ENCODE measurements at regions not wholly inside any gene's neighbourhood (a gene's known extent, or its start where the extent isn't known, plus 50 kb on each side); places are given as distances from the start of the nearest gene placed in this dataset.

- TF ChIP-seq STAT6 (CRISPR knock-in tag; IDR thresholded peaks at IDR 0.05; ENCODE audit: borderline replicate concordance) (0 out of 2 replicates have a peak, but pooled peaks have one; percentile 46), PPARG (CRISPR knock-in tag; conservative IDR thresholded peaks at IDR 0.05) (peak; percentile 86), AFF4 (CRISPR knock-in tag; IDR thresholded peaks at IDR 0.05) (0 out of 2 replicates have a peak, but pooled peaks have one; percentile 34), ZNF747 (CRISPR knock-in tag; IDR thresholded peaks at IDR 0.05; ENCODE audit: borderline replicate concordance) (peak; percentile 95), ZXDC (CRISPR knock-in tag; IDR thresholded peaks at IDR 0.05) (peak; percentile 89; the same call in 1 of the 2 replicates), ZKSCAN8 (CRISPR knock-in tag; IDR thresholded peaks at IDR 0.05; ENCODE audit: borderline replicate concordance) (peak; percentile 74), ARID2 (CRISPR knock-in tag; IDR thresholded peaks at IDR 0.05; ENCODE audit: borderline replicate concordance) (peak; percentile 67; the same call in 1 of the 2 replicates), NFATC3 (CRISPR knock-in tag; IDR thresholded peaks at IDR 0.05) (no peak), CCDC6 (CRISPR knock-in tag; IDR thresholded peaks at IDR 0.05) (0 out of 2 replicates have a peak, but pooled peaks have one; percentile 54), ELF4 (CRISPR knock-in tag; IDR thresholded peaks at IDR 0.05; ENCODE audit: borderline replicate concordance) (no peak), NFE2 (CRISPR knock-in tag; IDR thresholded peaks at IDR 0.05) (no peak), SIX1 (CRISPR knock-in tag; IDR thresholded peaks at IDR 0.05; ENCODE audit: borderline replicate concordance) (0 out of 2 replicates have a peak, but pooled peaks have one; percentile 24), NRL (CRISPR knock-in tag; IDR thresholded peaks at IDR 0.05; ENCODE audit: borderline replicate concordance) (peak; percentile 89; the same call in 1 of the 2 replicates), ZFP36L1 (CRISPR knock-in tag; IDR thresholded peaks at IDR 0.05) (no peak), ZSCAN20 (CRISPR knock-in tag; IDR thresholded peaks at IDR 0.05; ENCODE audit: borderline replicate concordance) (no peak), NR2F6 (IDR thresholded peaks at IDR 0.05) (peak; percentile 53), NR2F6 (CRISPR knock-in tag; IDR thresholded peaks at IDR 0.05) (peak; percentile 90), NCOA2 (CRISPR knock-in tag; IDR thresholded peaks at IDR 0.05) (peak; percentile 96), ZNF605 (CRISPR knock-in tag; IDR thresholded peaks at IDR 0.05) (peak; percentile 64; the same call in 1 of the 2 replicates)
These were observed 93.3 kb downstream of the SNX5 start (continued) for GRCh38 chr20:17875106-17875980.

Data from HepG2 (cell line).